IMR-90 (cell line): ENCODE measurements at regions not wholly inside any gene's neighbourhood (a gene's known extent, or its start where the extent isn't known, plus 50 kb on each side); places are given as distances from the start of the nearest gene placed in this dataset.

Source experiments
- ATAC-seq: fragments of 200-7000 bp; cut with Tn5 transposase; 2 replicates; pipeline ENCODE4 v1.9.1; 2020; ENCODE audit warnings: low read depth, mild to moderate bottlenecking, moderate library complexity
- BruUV-seq: library from RNA; stranded (reverse); fragments of 400-500 nt; replicated peaks from 2 replicates; lab custom pipeline; 2021; lab: Mats Ljungman, UMichigan
- CTCF ChIA-PET: fragments of 300-600 bp; formaldehyde crosslinking; extraction: SDS; loops from one replicate; lab custom pipeline; 2021; ENCODE audit warnings: antibody characterized with exemption; lab: Yijun Ruan, JAX
- POLR2A ChIA-PET: fragments of 300-600 bp; sonication (Branson Sonifier 250); formaldehyde crosslinking; loops from one replicate; lab custom pipeline; 2022; ENCODE audit warnings: antibody characterized with exemption; ENCODE audit not compliant: unreplicated experiment; lab: Charles Lee
- DNase-seq: peaks from one replicate; pipeline ENCODE4 v3.0.0; 2013
- H2AFZ ChIP-seq: replicated peaks from 2 replicates; pipeline ENCODE3; 2013; ENCODE audit warnings: low read length, mild to moderate bottlenecking; ENCODE audit not compliant: poor library complexity
- H2AK5ac ChIP-seq: 2 replicates; pipeline ENCODE4 v1.6.1; 2013; ENCODE audit warnings: low read depth, low read length, inconsistent platforms
- H2AK9ac ChIP-seq: replicated peaks from 2 replicates; pipeline ENCODE3; 2013; ENCODE audit warnings: mild to moderate bottlenecking, low read depth, low read length, moderate library complexity; ENCODE audit not compliant: poor library complexity
- H2BK120ac ChIP-seq: 2 replicates; pipeline ENCODE4 v1.6.1; 2013; ENCODE audit warnings: low read depth, low read length, inconsistent platforms
- H2BK15ac ChIP-seq: 3 replicates; pipeline ENCODE4 v1.6.1; 2013; ENCODE audit warnings: low read depth, low read length, inconsistent platforms
- H2BK20ac ChIP-seq: 2 replicates; pipeline ENCODE4 v1.6.1; 2013; ENCODE audit warnings: low read depth, mild to moderate bottlenecking, inconsistent platforms, low read length, moderate library complexity
- H2BK5ac ChIP-seq: 2 replicates; pipeline ENCODE4 v1.6.1; 2013; ENCODE audit warnings: mild to moderate bottlenecking, low read depth, low read length, inconsistent platforms; ENCODE audit not compliant: poor library complexity, severe bottlenecking
- H3K14ac ChIP-seq: replicated peaks from 2 replicates; pipeline ENCODE4 v1.6.1; 2013; ENCODE audit warnings: low read depth, low read length, inconsistent platforms
- H3K18ac ChIP-seq: 2 replicates; pipeline ENCODE4 v1.6.1; 2013; ENCODE audit warnings: low read depth, low read length, control low read depth
- H3K23ac ChIP-seq: 2 replicates; pipeline ENCODE4 v1.6.1; 2013; ENCODE audit warnings: low read depth, low read length, inconsistent platforms
- H3K27ac ChIP-seq: 2 replicates; pipeline ENCODE4 v1.5.1; 2013; ENCODE audit warnings: mild to moderate bottlenecking, control low read depth, low read length; ENCODE audit not compliant: insufficient read depth
- H3K27me3 ChIP-seq: 2 replicates; pipeline ENCODE4 v1.6.1; 2013; ENCODE audit warnings: low read length; ENCODE audit not compliant: control insufficient read depth, insufficient read depth
- H3K36me3 ChIP-seq: 2 replicates; pipeline ENCODE4 v1.6.1; 2013; ENCODE audit warnings: low read length, mixed read lengths; ENCODE audit not compliant: control insufficient read depth, insufficient read depth
- H3K4ac ChIP-seq: 2 replicates; pipeline ENCODE4 v1.6.1; 2013; ENCODE audit warnings: low read depth, low read length, inconsistent platforms
- H3K4me1 ChIP-seq: 2 replicates; pipeline ENCODE4 v1.6.1; 2013; ENCODE audit warnings: low read length, mixed read lengths; ENCODE audit not compliant: control insufficient read depth, insufficient read depth
- H3K4me2 ChIP-seq: 2 replicates; pipeline ENCODE4 v1.6.1; 2013; ENCODE audit warnings: low read depth, mild to moderate bottlenecking, control low read depth, low read length, moderate library complexity
- H3K4me3 ChIP-seq: 2 replicates; pipeline ENCODE4 v1.5.1; 2013; ENCODE audit warnings: low read depth, mild to moderate bottlenecking, control low read depth, low read length, moderate library complexity; ENCODE audit not compliant: insufficient read depth
- H3K56ac ChIP-seq: 2 replicates; pipeline ENCODE4 v1.6.1; 2013; ENCODE audit warnings: low read length, inconsistent platforms; ENCODE audit not compliant: insufficient read depth; ENCODE audit errors: extremely low read depth
- H3K79me1 ChIP-seq, 2 experiments: 2 replicates each; pipeline ENCODE4 v1.6.1; 2013; ENCODE audit warnings: low read length in 2 of 2, inconsistent platforms in 1 of 2, low read depth in 1 of 2
- H3K9ac ChIP-seq: 2 replicates; pipeline ENCODE4 v1.6.1; 2013; ENCODE audit warnings: low read depth, low read length, control low read depth
- H3K9me1 ChIP-seq: 2 replicates; pipeline ENCODE4 v1.6.1; 2013; ENCODE audit warnings: low read length, inconsistent platforms; ENCODE audit not compliant: insufficient read depth
- H3K9me3 ChIP-seq: 2 replicates; pipeline ENCODE4 v1.6.1; 2013; ENCODE audit warnings: low read length; ENCODE audit not compliant: control insufficient read depth, insufficient read depth
- H4K20me1 ChIP-seq: 2 replicates; pipeline ENCODE4 v1.6.1; 2013; ENCODE audit warnings: low read length, inconsistent platforms; ENCODE audit not compliant: insufficient read depth
- H4K5ac ChIP-seq: 2 replicates; pipeline ENCODE4 v1.6.1; 2013; ENCODE audit warnings: mild to moderate bottlenecking, low read depth, low read length, control low read depth
- H4K8ac ChIP-seq, 2 experiments: 2 replicates each; pipeline ENCODE4 v1.6.1; 2013; ENCODE audit warnings: low read depth in 2 of 2, low read length in 2 of 2, control low read depth in 1 of 2, inconsistent platforms in 1 of 2
- H4K91ac ChIP-seq: 2 replicates; pipeline ENCODE4 v1.6.1; 2013; ENCODE audit warnings: low read depth, low read length, inconsistent platforms; ENCODE audit not compliant: insufficient read depth
- BHLHE40 ChIP-seq: fragments of 150-350 bp; IDR thresholded peaks from 2 replicates; pipeline ENCODE4 v1.6.1; 2016; ENCODE audit warnings: mild to moderate bottlenecking, low read depth, low read length
- CEBPB ChIP-seq: IDR thresholded peaks from 2 replicates; pipeline ENCODE4 v1.6.1; 2012; ENCODE audit warnings: low read depth, low read length, improper control_type of control experiment
- ELK1 ChIP-seq: fragments of 150-350 bp; IDR thresholded peaks from 2 replicates; pipeline ENCODE4 v1.6.1; 2016; ENCODE audit warnings: low read depth, mild to moderate bottlenecking, low read length, moderate library complexity, borderline replicate concordance
- FOS ChIP-seq: fragments of 150-350 bp; IDR thresholded peaks from 2 replicates; pipeline ENCODE4 v1.6.1; 2016; ENCODE audit warnings: low read depth, low read length
- MAFK ChIP-seq: IDR thresholded peaks from 2 replicates; pipeline ENCODE4 v1.6.1; 2012; ENCODE audit warnings: low read depth, low read length, improper control_type of control experiment
- MAZ ChIP-seq: IDR thresholded peaks from 2 replicates; pipeline ENCODE4 v1.6.1; 2012; ENCODE audit warnings: low read depth, mild to moderate bottlenecking, low read length, improper control_type of control experiment, moderate library complexity, borderline replicate concordance
- MXI1 ChIP-seq: IDR thresholded peaks from 2 replicates; pipeline ENCODE4 v1.6.1; 2012; ENCODE audit warnings: low read depth, mild to moderate bottlenecking, low read length, moderate library complexity, borderline replicate concordance
- NFE2L2 ChIP-seq: fragments of 150-350 bp; IDR thresholded peaks from 2 replicates; pipeline ENCODE4 v1.6.1; 2016; ENCODE audit warnings: low read depth, mild to moderate bottlenecking, low read length
- POLR2A ChIP-seq: IDR thresholded peaks from 2 replicates; pipeline ENCODE4 v1.6.1; 2012; ENCODE audit warnings: mild to moderate bottlenecking, low read depth, low read length
- RCOR1 ChIP-seq: IDR thresholded peaks from 2 replicates; pipeline ENCODE4 v1.6.1; 2012; ENCODE audit warnings: mild to moderate bottlenecking, low read length, improper control_type of control experiment; ENCODE audit not compliant: insufficient replicate concordance
- RFX5 ChIP-seq: IDR thresholded peaks from 2 replicates; pipeline ENCODE4 v1.8.0; 2012; ENCODE audit warnings: low read depth, mild to moderate bottlenecking, low read length, moderate library complexity
- USF2 ChIP-seq: fragments of 150-350 bp; IDR thresholded peaks from 2 replicates; pipeline ENCODE4 v1.6.1; 2017; ENCODE audit warnings: mild to moderate bottlenecking, antibody characterized with exemption, low read length, low read depth
- WGBS, 2 experiments: methylation state at CpG; one replicate each; pipeline versions ENCODE4 v1.1.5 to v1.1.7; 2013; ENCODE audit warnings: missing lambda C conversion rate in 2 of 2; ENCODE audit not compliant: insufficient read length in 1 of 2; ENCODE audit errors: extremely low coverage in 2 of 2; 5-methylcytosine and 5-hydroxymethylcytosine counted together
- dilution Hi-C: fragments of 300-500 bp; cut with HindIII; formaldehyde crosslinking; loops from one replicate; pipeline ENCODE4 v1.14.3; 2018; ENCODE audit warnings: low sequenced_read_pairs; ENCODE audit not compliant: unreplicated experiment
- in situ Hi-C: fragments of 300-500 bp; cut with MboI; formaldehyde crosslinking; loops from 3 replicates; pipeline ENCODE4 v1.14.3; 2019; ENCODE audit warnings: low sequenced_read_pairs, inconsistent platforms, mixed read lengths
- intact Hi-C: fragments of 100-400 bp; cut with micrococcal nuclease; formaldehyde crosslinking; loops from 2 replicates; pipeline ENCODE4 v1.10.0; 2022

GRCh38 chr2:83994633-83995179, 464.4 kb downstream of the SUCLG1 start:
- H3K23ac ChIP-seq: no peak overlapping the region

More at GRCh38 chr2:83994633-83995179, 464.4 kb downstream of the SUCLG1 start:
- Histone ChIP-seq H3K4me2 (no peak overlapping the region), H3K36me3 (no peaks in the 10 kb centered on the region), H3K79me1 (no peaks in the 10 kb centered on the region), H3K4me3 (no peak overlapping the region), H3K18ac (no peak overlapping the region), H3K14ac (no peak overlapping the region), H3K9ac (no peak overlapping the region), H2AK9ac (no peak overlapping the region), H4K20me1 (no peaks in the 10 kb centered on the region), H2BK20ac (no peak overlapping the region), H4K91ac (no peak overlapping the region), H3K27ac (no peak overlapping the region), H4K8ac (no peak overlapping the region), H3K4me1 (no peaks in the 10 kb centered on the region), H3K9me1 (no peaks in the 10 kb centered on the region), H2BK120ac (no peak overlapping the region), H3K27me3 (no peaks in the 10 kb centered on the region), H2AK5ac (no peak overlapping the region), H3K9me3 (no peaks in the 10 kb centered on the region), H2BK5ac (no peak overlapping the region), H3K56ac (no peak overlapping the region), H3K4ac (no peak overlapping the region), H2BK15ac (no peak overlapping the region), H4K5ac (no peak overlapping the region), H2AFZ (no peak overlapping the region)
- CTCF ChIA-PET: no interaction called here
- no CpG with 5 or more reads among the region's 2 CpGs for WGBS, 2 experiments
- ATAC-seq: no peak
- POLR2A ChIA-PET: no interaction called here
- no TSS peak for BruUV-seq
- no peak for TF ChIP-seq USF2
- no peak for TF ChIP-seq BHLHE40
- no peak for TF ChIP-seq POLR2A
- no peak for TF ChIP-seq FOS
- TF ChIP-seq MXI1: no peak
- TF ChIP-seq RFX5: no peak
- no peak for TF ChIP-seq ELK1
- TF ChIP-seq MAFK: no peak
- no peak for TF ChIP-seq RCOR1
- TF ChIP-seq MAZ: no peak
- no peak for TF ChIP-seq NFE2L2
- no peak for TF ChIP-seq CEBPB
- no peak for DNase-seq
- dilution Hi-C loops: no loop called here
- in situ Hi-C loops: no loop called here
- intact Hi-C loops: no loop called here
